Caco-2 (cell line): ENCODE measurements at regions not wholly inside any gene's neighbourhood (a gene's known extent, or its start where the extent isn't known, plus 50 kb on each side); places are given as distances from the start of the nearest gene placed in this dataset.
A peak's percentile ranks its signal among the peaks of the same experiment; 100 is the strongest.

Experiments used
- BruUV-seq: library from RNA; stranded (reverse); fragments of 400-500 nt; replicated peaks from 2 replicates; lab custom pipeline; 2021; lab: Mats Ljungman, UMichigan
- CTCF ChIA-PET: fragments of 300-600 bp; sonication (Branson Sonifier 250); formaldehyde crosslinking; loops from one replicate; lab custom pipeline; 2022; ENCODE audit warnings: antibody characterized with exemption; lab: Charles Lee
- POLR2A ChIA-PET: fragments of 300-600 bp; sonication (Branson Sonifier 250); formaldehyde crosslinking; loops from one replicate; lab custom pipeline; 2022; ENCODE audit warnings: antibody characterized with exemption; lab: Charles Lee
- DNase-seq, 2 experiments: peaks; one replicate each; pipeline versions ENCODE4 v3.0.0 to v3.0.0-alpha.2; 2020 to 2022
- H3K27me3 ChIP-seq: replicated peaks from 2 replicates; pipeline ENCODE4 v1.6.0; 2011; ENCODE audit warnings: low read length; ENCODE audit not compliant: control insufficient read depth, insufficient read depth
- H3K36me3 ChIP-seq: 2 replicates; pipeline ENCODE4 v1.5.1; 2011; ENCODE audit warnings: low read length; ENCODE audit not compliant: control insufficient read depth, insufficient read depth
- H3K4me1 ChIP-seq: fragments of 250-450 bp; sonication (Bioruptor Pico); 2 replicates; pipeline ENCODE4 v1.5.1; 2020; ENCODE audit warnings: mild to moderate bottlenecking
- H3K4me3 ChIP-seq: 2 replicates; pipeline ENCODE4 v1.5.1; 2011; ENCODE audit warnings: low read depth, mild to moderate bottlenecking, control low read depth, low read length
- H3K9me3 ChIP-seq: fragments of 250-450 bp; sonication (Bioruptor Pico); 2 replicates; pipeline ENCODE4 v1.5.1; 2020; ENCODE audit warnings: mild to moderate bottlenecking, moderate library complexity
- H3K27ac Mint-ChIP-seq: one replicate; pipeline ENCODE4 v1.8.0; 2022; ENCODE audit warnings: mixed read lengths; ENCODE audit not compliant: unreplicated experiment
- H3K27me3 Mint-ChIP-seq: one replicate; pipeline ENCODE4 v1.8.0; 2022; ENCODE audit warnings: mixed read lengths; ENCODE audit not compliant: insufficient read depth, unreplicated experiment
- H3K36me3 Mint-ChIP-seq: one replicate; pipeline ENCODE4 v1.8.0; 2022; ENCODE audit warnings: mild to moderate bottlenecking, mixed read lengths; ENCODE audit not compliant: insufficient read depth, unreplicated experiment
- H3K4me1 Mint-ChIP-seq: one replicate; pipeline ENCODE4 v1.8.0; 2022; ENCODE audit warnings: low read depth, mixed read lengths; ENCODE audit not compliant: unreplicated experiment
- H3K4me3 Mint-ChIP-seq: one replicate; pipeline ENCODE4 v1.8.0; 2022; ENCODE audit warnings: mild to moderate bottlenecking, moderate library complexity, mixed read lengths; ENCODE audit not compliant: unreplicated experiment
- H3K9me3 Mint-ChIP-seq: one replicate; pipeline ENCODE4 v1.8.0; 2022; ENCODE audit warnings: mixed read lengths; ENCODE audit not compliant: unreplicated experiment
- CTCF ChIP-seq, 2 experiments: fragments of 200-600 bp in 1 of 2; IDR thresholded peaks; 1 replicate in 1 of 2; 2 replicates in 1 of 2; pipeline versions ENCODE4 v1.5.1 to v1.8.0; 2011 to 2022; ENCODE audit warnings: antibody characterized with exemption in 1 of 2, control low read depth in 1 of 2, inconsistent platforms in 1 of 2, low read depth in 1 of 2, low read length in 1 of 2, mild to moderate bottlenecking in 1 of 2, moderate library complexity in 1 of 2; ENCODE audit not compliant: insufficient read depth in 1 of 2, severe bottlenecking in 1 of 2, unreplicated experiment in 1 of 2
- intact Hi-C: fragments of 100-400 bp; cut with micrococcal nuclease; formaldehyde crosslinking; loops from one replicate; pipeline ENCODE4 v1.10.0; 2022; ENCODE audit not compliant: unreplicated experiment

GRCh38 chr7:26951407-26951950 lies 87.1 kb upstream of the SKAP2 start:
- no peak for TF ChIP-seq CTCF (IDR thresholded peaks at IDR 0.05; ENCODE audit: insufficient read depth in 1 of 2, low read depth in 1 of 2, low read length in 1 of 2, severe bottlenecking in 1 of 2, unreplicated experiment in 1 of 2)
- POLR2A ChIA-PET = no interaction called here
- Mint-ChIP-seq H3K27me3 (no peaks in the 10 kb centered on the region), H3K4me3 (no peak overlapping the region), H3K36me3 (no peaks in the 10 kb centered on the region), H3K9me3 (no peaks in the 10 kb centered on the region), H3K27ac (no peak overlapping the region), H3K4me1 (peaks cover 18% of the 10 kb centered on the region)
- no peaks in the 10 kb centered on the region for H3K9me3 ChIP-seq
- intact Hi-C loops = no loop called here
- peaks cover 23% of the 10 kb centered on the region for H3K4me1 ChIP-seq
- H3K4me3 ChIP-seq = no peak overlapping the region
- no peaks in the 10 kb centered on the region for H3K36me3 ChIP-seq
- no peak for DNase-seq
- no TSS peak for BruUV-seq
- no peaks in the 10 kb centered on the region for H3K27me3 ChIP-seq
- CTCF ChIA-PET = no interaction called here

- H3K27me3 ChIP-seq = no peaks in the 10 kb centered on the region
- intact Hi-C loops = no loop called here
- Mint-ChIP-seq H3K27ac (no peak overlapping the region), H3K27me3 (no peaks in the 10 kb centered on the region), H3K4me3 (no peak overlapping the region), H3K36me3 (no peaks in the 10 kb centered on the region), H3K9me3 (no peaks in the 10 kb centered on the region), H3K4me1 (peaks cover 18% of the 10 kb centered on the region)
- H3K9me3 ChIP-seq = no peaks in the 10 kb centered on the region
- no TSS peak for BruUV-seq
- peaks cover 23% of the 10 kb centered on the region for H3K4me1 ChIP-seq
- H3K36me3 ChIP-seq = no peaks in the 10 kb centered on the region
- H3K4me3 ChIP-seq = no peak overlapping the region
- TF ChIP-seq CTCF (IDR thresholded peaks at IDR 0.05; ENCODE audit: insufficient read depth in 1 of 2, low read depth in 1 of 2, low read length in 1 of 2, severe bottlenecking in 1 of 2, unreplicated experiment in 1 of 2) = no peak
- POLR2A ChIA-PET = no interaction called here
- no peak for DNase-seq
- CTCF ChIA-PET = no interaction called here
These were observed 86.5 kb upstream of the SKAP2 start for GRCh38 chr7:26950889-26951288.

GRCh38 chr7:26949319-26949718 lies 84.9 kb upstream of the SKAP2 start:
- H3K9me3 Mint-ChIP-seq = no peaks in the 10 kb centered on the region
- H3K4me3 ChIP-seq = no peak overlapping the region
- CTCF ChIA-PET = interaction anchor here (1.2 kb wide), 1 partner anchor 162 kb away, joined by 4 read pairs; no protein-coding TSS in a partner anchor
- H3K27me3 ChIP-seq = no peaks in the 10 kb centered on the region
- DNase-seq = peak in 1 of 2 experiments; percentile 32
- intact Hi-C loops = loop anchor here (2.0 to 5.0 kb wide), 4 partner anchors 87 to 261 kb away; partner anchors contain the start of gene SKAP2
- peak overlapping the region; percentile 33 for H3K4me3 Mint-ChIP-seq
- H3K27ac Mint-ChIP-seq = no peak overlapping the region
- H3K36me3 ChIP-seq = no peaks in the 10 kb centered on the region
- peaks cover 23% of the 10 kb centered on the region for H3K4me1 ChIP-seq
- H3K27me3 Mint-ChIP-seq = no peaks in the 10 kb centered on the region
- no peak for TF ChIP-seq CTCF (IDR thresholded peaks at IDR 0.05; ENCODE audit: insufficient read depth in 1 of 2, low read depth in 1 of 2, low read length in 1 of 2, severe bottlenecking in 1 of 2, unreplicated experiment in 1 of 2)
- POLR2A ChIA-PET = interaction anchor here (0.8 to 1.3 kb wide), 2 partner anchors 94 to 161 kb away, joined by 3 to 7 read pairs; no protein-coding TSS in a partner anchor
- H3K4me1 Mint-ChIP-seq = peaks cover 18% of the 10 kb centered on the region
- no peaks in the 10 kb centered on the region for H3K9me3 ChIP-seq
- no TSS peak for BruUV-seq
- H3K36me3 Mint-ChIP-seq = no peaks in the 10 kb centered on the region
